Cerebellar nuclear complex (tissue), 1 donor: ENCODE measurements at regions not wholly inside any gene's neighbourhood (a gene's known extent, or its start where the extent isn't known, plus 50 kb on each side); places are given as distances from the start of the nearest gene placed in this dataset.
"Not testable (repeated sequence)": the region's sequence is repeated elsewhere in the genome, so short reads cannot be mapped to it uniquely, and the experiment has no call there.

Source experiments
- DNase-seq, 2 experiments: peaks; one replicate each; lab custom pipeline; 2025; lab: John Stamatoyannopoulos, UW

DNA sequence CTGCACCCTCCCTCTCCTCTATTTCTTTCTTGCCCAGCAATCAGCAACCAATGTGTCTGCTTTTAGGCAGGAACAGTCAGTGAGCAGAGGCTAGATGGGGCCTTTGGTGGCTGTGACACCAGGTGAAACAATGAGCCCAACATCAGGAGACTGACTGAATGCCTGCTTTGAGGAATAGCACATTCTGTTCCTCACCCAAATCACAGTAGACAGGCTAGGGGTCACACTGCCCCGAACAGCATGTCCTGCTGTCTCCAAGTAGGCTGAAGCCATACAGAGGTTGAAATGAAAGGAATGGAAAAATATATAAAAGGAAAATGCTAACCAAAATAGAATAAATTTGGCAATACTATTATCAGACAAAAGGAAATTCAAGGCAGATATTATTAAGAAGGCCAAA, 122.5 kb upstream of the GDNF start:
- no peak for DNase-seq

DNA sequence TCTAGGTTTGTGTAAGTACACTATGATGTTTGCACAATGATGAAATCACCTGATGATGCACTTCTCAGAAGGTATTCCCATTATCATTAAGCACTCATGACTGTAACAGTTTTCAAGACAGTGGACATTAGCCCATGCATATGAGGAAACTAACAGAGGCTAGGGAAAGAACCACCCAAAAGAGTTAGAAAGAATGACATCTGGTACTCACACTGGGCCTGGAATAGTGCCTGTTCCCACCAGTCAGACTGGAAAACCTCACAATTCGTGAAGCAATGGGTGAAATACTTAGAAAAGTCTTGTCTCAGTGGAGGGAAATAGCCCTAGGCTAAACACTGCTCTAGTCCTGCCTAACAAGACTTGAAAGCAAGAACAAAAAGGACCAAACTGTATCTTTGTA, 117.4 kb upstream of the GDNF start:
- DNase-seq = no peak

DNA sequence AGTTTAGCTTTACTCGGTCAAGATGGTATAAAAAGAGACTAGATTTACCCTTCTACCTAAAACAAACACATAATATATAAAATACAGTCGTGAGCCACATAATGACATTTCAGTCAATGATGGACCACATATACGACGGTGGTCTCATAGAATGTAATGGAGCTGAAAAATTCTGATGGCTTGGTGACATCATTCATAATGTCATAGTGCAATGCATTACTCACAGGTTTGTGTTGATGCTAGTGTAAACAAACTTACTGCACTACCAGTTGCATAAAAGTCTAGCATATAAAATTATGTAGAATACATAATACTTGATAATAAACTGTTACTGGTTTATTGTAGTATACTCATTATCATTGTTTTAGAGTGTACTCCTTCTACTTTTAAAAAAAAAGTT, 115.9 kb upstream of the GDNF start:
- no peak for DNase-seq

- no peak for DNase-seq
Observed at GRCh38 chr5:37954561-37954960, 114.7 kb upstream of the GDNF start.

- no peak for DNase-seq
Observed at GRCh38 chr5:37951946-37952721, 112.3 kb upstream of the GDNF start.

GRCh38 chr5:37950436-37950835, 110.6 kb upstream of the GDNF start:
- DNase-seq = no peak

DNA sequence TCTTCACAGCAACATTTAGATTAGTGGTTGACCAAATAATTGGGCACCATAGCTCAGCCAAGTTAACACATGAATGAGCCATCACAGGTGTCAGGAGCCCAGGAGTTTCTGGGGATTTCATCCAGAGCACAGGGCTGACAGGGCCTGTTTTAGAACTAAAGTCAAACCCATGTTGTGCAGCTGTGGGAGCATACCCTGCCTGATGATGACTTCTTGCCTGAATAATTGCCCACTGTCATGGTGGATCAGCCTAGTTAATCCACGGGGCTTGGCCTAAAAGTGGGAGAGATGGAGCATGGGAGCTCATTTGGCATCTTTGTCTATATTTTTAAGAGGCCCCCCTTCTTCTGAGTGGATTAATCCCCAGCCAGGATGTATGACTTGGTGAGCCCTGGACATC, 105.6 kb upstream of the GDNF start:
- no peak for DNase-seq

DNA sequence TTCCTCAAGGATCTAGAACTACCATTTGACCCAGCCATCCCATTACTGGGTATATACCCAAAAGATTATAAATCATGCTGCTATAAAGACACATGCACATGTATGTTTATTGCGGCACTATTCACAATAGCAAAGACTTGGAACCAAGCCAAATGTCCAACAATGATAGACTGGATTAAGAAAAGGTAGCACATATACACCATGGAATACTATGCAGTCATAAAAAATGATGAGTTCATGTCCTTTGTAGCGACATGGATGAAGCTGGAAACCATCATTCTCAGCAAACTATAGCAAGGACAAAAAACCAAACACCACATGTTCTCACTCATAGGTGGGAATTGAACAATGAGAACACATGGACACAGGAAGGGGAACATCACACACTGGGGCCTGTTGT, 103.3 kb upstream of the GDNF start:
- not testable (repeated sequence) for DNase-seq

DNA sequence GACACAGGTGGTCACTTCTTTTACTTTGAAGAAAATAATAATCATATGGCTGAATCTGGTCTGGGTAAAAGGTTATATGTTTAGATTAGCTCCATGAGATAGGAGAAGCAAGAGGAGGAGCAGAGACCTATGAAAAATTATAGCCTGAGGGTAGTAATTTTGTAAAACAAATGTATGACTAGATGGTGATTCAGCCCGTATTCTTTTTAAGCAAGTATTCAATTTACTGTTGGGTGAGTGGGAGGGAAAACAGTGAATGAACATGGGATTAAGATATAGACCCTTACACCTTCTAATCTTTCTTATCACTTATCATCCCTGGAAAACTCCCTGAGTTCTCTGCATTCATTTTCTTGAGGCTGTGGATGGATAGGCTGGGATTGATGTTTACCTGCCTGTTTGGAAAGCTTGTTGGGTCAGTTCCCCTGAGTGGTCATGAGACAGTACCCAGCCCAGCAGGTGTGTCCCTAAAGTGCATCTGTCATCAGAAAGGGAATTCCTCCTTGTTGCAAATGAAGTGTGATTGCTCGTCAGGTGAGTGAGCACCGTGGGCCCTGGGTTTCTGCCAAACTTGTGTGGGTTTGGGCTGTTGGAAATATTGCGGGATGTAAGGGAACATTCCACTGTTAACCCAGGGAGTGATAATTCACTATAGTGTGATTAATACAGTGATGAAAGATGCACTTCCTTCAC, 101.2 kb upstream of the GDNF start:
- DNase-seq = no peak

DNA sequence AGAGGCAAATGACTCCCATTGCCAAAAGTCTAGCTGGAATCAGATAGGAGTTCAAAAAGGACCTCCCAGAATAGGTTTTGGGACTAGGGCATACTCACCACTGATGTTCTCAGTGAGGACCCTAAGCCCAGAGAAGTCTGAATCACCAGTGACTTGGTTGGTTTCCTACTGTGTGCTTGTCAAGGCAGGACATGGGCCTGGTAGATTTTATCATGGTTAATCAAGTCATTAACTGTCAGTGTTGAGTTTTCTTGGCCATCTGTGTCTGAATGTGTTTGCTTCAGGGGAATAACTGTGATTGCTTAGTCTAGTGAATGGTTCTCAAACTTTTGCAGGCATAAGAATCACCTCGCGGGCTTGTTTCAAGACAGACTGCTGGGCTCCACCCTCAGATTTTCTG, 99.0 kb upstream of the GDNF start:
- no peak for DNase-seq

DNA sequence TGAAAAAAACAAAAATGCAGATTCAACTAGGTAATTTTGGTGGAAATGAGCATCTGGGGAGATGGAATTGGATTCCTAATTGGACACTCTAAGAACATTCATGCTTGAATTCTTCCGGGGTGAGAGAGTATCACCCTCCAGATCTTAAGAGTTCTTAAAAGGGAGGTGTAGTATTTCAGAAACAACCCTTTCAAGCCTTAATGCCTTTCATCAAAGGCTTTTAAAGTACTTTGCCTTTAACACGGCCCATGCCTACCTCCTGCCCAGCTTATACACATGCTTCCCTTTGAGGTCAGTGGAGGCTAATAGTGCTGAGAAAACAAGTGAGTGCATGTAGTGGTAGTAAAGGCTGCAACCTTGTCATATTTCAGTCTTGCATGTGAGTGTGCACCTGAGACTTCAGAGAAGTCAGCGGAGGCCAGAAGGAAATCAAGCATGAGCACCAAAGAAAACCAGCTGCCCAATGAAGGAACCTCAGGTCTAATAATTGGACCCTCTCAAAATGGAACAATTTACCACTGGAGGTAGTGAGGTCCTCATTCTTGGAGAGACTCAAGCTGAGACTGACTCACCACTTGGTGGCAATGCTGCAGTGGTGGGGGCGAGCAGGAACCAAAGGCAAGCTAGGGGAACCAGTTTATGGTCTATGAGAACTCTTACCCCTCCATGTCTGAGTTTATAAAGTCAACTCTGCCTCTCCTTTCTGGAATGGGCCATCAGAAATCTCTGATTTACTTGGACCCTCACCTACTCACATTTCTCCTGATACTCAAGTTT, 98.4 kb upstream of the GDNF start:
- no peak for DNase-seq

DNA sequence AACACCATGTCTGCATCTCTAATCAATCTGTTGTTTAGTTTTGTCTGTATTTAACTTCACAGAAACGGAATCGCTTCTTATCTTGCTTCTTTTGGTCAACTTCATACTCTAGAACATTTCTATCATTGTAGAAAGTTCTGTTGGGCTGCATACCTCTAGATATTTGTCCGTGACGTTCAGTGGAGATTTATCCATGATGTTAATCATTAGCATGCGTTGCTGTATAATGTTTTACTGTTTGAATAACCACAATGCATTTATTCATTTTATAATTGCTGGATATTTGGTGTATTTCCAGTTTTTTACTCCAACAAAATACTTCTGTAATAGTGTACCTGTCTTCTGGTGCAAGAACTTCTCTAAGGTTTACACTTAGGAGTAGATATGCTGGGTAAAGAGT, 96.2 kb upstream of the GDNF start:
- no peak for DNase-seq

GRCh38 chr5:37933576-37933975, 93.7 kb upstream of the GDNF start:
- no peak for DNase-seq

- no peak for DNase-seq
Observed at GRCh38 chr5:37932450-37932849, 92.6 kb upstream of the GDNF start.

- DNase-seq = no peak
Observed at GRCh38 chr5:37931541-37931940, 91.7 kb upstream of the GDNF start.

DNA sequence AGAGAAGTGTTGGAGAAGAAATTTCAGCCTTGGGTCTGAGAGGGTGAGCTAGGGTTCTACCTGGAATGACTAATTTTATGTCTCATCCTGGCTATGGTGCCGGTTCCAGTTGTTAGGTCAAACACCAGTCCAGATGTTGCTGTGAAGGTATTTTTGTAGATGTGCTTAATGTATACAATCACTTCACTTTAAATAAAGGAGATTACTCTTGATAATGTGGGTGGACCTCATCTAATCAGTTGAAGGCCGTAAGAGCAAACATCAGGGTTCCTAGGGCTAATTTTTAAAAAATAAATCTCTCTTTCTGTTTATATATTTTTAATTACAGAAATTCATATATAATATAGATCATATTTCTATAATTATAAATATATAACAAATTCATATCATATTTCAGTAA, 90.5 kb upstream of the GDNF start:
- DNase-seq = no peak

GRCh38 chr5:37929791-37930190, 90.0 kb upstream of the GDNF start:
- no peak for DNase-seq

GRCh38 chr5:37927753-37928152, 87.9 kb upstream of the GDNF start:
- DNase-seq = not testable (repeated sequence)

DNA sequence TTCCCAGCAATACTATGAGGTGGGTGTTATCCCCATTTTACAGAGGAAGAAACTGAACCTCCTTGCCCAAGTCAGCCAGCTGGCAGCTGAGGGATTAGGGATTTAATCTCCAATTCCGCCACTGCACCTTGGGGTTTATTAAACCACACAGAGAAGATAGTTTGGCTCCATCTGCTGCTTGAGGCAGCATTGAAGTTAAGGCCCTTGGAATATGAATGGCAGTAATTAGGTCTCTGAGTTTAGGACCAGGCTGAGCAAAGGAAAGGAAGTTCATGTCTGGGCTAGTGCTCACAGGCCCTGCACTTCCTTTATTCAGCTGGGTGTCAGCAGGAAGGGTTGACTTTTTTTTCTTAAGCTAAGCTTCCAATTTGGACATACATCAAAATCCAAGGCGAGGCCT, 86.9 kb upstream of the GDNF start:
- DNase-seq = no peak

- DNase-seq = no peak
Observed at GRCh38 chr5:37921452-37921851, 81.6 kb upstream of the GDNF start.

- DNase-seq = no peak
Observed at GRCh38 chr5:37918424-37918823, 78.6 kb upstream of the GDNF start.

- DNase-seq = no peak
Observed at GRCh38 chr5:37916525-37916924, 76.7 kb upstream of the GDNF start.
